ENCODE measurements at regions not wholly inside any gene's neighbourhood (a gene's known extent, or its start where the extent isn't known, plus 50 kb on each side); places are given as distances from the start of the nearest gene placed in this dataset.

DNA sequence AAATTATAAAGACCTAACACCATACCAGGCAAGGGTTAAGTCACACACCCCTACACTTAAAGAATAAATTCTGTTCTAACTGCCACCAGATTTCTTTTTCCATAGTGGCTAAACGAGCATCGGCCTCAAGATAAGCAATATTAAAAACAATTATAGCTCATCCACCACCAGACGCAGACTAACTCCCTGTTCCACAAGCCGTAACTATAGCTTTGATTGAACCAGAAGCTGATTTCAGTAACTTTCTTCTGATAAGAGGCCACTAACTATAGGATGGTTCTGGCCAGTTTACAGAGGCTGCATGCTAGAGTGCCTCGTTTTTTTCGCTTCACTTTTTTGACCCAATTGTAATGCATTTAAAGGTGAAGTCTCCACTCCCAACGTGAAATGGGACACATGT is 238.8 kb downstream of the MRPL39 start:
- TF ChIP-seq, protein P1, sequence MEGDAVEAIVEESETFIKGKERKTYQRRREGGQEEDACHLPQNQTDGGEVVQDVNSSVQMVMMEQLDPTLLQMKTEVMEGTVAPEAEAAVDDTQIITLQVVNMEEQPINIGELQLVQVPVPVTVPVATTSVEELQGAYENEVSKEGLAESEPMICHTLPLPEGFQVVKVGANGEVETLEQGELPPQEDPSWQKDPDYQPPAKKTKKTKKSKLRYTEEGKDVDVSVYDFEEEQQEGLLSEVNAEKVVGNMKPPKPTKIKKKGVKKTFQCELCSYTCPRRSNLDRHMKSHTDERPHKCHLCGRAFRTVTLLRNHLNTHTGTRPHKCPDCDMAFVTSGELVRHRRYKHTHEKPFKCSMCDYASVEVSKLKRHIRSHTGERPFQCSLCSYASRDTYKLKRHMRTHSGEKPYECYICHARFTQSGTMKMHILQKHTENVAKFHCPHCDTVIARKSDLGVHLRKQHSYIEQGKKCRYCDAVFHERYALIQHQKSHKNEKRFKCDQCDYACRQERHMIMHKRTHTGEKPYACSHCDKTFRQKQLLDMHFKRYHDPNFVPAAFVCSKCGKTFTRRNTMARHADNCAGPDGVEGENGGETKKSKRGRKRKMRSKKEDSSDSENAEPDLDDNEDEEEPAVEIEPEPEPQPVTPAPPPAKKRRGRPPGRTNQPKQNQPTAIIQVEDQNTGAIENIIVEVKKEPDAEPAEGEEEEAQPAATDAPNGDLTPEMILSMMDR (IDR thresholded peaks at IDR 0.05) = no peak
- no peak for TF ChIP-seq POLR2AphosphoS5 (IDR thresholded peaks at IDR 0.05)
- no peak for TF ChIP-seq POLR2A (IDR thresholded peaks at IDR 0.05)
- TF ChIP-seq EP300 (IDR thresholded peaks at IDR 0.05) = no peak
